HG02623 (cell line): ENCODE measurements at regions not wholly inside any gene's neighbourhood (a gene's known extent, or its start where the extent isn't known, plus 50 kb on each side); places are given as distances from the start of the nearest gene placed in this dataset.
A peak's percentile ranks its signal among the peaks of the same experiment; 100 is the strongest.
"Not testable (repeated sequence)": the region's sequence is repeated elsewhere in the genome, so short reads cannot be mapped to it uniquely, and the experiment has no call there.

ENCODE experiments used
- ATAC-seq: cut with Tn5 transposase; IDR thresholded peaks from one replicate; pipeline ENCODE4 v1.9.1; 2021; ENCODE audit warnings: moderate library complexity; ENCODE audit not compliant: unreplicated experiment

DNA sequence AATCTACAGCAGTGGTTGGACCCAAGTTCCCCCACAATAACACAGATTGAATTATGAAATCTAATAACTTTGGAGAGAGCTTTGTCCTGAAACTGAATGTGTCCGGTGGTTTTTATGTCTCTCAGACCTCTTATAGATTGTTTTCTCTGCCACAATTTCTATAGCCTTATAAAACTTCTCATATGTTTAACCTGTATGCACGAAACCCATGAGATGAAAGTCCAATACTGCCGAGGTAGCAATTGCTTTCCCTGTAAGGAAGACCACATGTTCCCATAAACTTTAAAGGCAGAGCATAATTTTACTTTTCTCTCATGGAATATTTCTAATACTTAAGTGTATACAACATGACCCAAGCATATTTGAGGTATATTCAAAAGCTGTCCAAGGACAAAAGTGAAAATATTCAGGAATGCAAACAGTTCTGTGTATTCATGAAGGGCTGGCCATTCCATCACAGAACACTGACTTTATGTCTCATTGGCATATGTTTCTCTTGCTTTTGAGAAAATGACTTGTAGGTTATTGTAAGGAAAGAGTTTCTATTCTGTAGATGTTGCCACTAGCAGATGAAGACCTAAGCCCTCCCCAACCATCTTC, 94.4 kb upstream of the TLE4 start:
- ATAC-seq = no peak

DNA sequence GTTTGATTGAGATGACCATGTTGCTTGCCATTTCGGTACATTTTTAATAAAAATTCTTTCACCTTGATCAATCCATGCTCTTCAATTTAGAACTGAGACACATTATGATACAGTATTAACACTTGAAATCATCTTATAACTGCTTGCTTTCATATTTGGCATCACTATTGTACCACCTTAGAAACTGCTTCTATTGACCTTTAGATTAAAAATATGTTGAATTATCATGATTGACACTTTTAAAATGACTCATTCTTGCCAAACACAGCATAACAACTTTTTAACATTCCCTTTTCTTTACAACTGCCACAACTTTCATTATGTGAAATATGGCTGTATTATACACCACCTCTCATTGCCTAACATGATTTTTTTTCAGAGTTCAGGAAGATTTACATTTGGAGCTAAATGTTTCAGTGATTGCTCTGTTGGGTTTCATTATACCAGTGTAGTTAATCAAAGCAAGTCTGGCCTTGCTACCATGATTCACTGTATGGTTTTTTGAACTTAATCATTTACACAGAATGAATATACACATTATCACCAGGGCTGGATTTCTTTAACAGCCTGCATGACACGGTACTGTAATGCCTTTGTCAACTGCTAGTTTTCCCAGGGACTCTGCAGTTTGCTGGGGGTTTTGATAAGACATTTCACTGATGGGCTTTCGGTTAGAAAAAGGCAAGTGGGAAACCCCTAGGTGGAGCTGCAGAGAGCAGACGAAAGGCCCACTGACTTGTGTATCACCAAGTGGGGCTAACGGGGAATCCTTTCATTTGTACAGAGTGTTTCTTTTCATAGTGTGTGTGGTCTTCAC, 93.6 kb upstream of the TLE4 start:
- peak; percentile 75 for ATAC-seq

DNA sequence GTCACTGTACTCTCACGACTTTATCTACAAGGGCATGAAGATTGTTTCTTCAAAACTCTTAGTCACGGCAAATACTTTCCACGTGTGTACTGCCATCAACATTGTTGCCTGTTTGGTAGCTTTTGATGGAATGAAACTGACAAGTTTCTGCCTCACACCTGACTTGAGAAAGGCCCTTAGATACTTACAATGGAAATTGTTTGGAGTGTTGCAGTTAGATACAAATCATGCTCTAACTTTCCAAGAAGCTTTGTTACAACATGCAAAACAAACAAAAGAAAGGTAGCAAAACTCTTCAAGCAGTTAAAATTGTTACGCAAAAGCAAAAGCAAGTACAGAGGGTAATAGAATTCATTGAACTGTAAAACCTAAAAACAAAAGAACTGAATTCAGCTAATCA, 91.1 kb upstream of the TLE4 start:
- no peak for ATAC-seq

DNA sequence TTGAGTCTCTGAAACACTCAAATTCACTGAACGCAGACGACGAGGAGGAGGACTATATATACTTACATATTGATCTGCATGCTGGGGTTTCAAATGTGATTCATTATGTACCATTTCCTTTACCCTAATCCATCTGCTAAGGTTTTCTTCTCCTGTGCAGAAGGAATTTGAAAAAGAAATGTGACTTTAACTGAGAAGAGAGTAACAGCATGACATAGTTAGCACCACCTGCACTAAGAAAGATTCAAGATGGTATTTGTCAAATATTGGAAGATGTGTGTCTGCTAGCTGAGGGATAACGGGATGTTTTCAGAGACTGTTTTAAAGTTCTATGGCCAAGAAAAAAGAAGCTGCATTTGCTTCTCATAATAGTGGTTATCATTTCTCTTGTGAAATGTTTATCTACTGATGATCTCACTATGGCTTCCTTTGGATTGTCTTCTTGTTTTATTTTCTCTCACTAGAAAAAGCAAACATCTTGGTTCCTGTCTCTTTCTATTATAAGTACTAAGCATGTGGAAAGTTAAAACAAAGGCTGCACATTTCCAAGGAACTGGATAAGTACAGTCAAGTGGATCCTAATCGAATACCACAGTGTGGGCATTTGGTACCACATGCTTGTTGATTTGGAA, 89.8 kb upstream of the TLE4 start:
- no peak for ATAC-seq

DNA sequence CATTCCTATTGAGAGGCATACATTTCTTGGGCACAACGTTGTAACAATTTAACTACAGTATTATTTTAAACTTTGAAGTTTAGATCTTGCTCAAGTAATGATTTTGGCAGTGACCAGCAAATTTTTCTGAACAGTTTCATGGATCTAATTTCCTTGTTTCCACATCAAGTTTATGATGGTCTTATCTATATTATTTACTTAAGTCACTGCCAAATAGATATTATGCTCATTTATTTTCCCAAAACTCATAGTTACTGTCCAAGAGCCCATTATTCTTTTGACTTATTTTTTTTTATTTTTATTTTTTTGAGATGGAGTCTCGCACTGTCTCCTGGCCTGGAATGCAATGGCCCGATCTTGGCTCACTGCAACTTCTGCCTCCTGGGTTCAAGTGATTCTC, 86.5 kb upstream of the TLE4 start:
- no peak for ATAC-seq

DNA sequence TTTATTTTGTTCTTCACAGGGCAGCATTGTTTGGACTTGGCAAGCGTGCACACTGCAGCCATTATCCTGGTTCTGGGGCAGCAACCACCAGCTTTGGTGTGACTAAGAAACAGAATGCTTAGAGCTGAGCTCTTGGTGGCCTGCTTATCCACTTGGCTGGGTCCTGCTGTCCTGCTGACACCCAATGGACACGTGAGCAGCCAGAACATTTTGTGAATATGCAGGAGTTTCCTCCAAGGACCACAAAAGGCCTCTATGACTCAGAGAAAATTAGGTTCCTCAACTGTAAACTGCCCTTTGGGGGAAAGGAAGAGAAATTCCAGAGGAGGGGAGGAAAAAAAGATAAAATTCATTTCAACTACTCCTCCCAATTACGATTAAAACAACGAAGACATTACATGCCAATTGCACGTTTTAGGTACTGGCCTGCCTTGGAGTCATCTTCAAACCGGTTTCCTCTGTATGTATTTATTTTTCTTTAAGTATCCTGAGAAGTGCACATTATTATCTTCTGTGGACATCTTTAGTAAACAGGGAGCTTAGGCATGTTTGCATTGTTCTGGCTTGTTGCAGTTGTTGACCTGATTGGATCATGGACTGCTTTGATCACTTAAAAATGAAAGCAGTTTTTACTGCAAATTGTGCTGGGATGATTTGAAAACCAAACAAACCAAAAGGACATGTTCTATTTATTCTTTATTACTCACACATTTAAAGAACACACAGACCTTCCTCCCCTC, 82.3 kb upstream of the TLE4 start:
- no peak for ATAC-seq

DNA sequence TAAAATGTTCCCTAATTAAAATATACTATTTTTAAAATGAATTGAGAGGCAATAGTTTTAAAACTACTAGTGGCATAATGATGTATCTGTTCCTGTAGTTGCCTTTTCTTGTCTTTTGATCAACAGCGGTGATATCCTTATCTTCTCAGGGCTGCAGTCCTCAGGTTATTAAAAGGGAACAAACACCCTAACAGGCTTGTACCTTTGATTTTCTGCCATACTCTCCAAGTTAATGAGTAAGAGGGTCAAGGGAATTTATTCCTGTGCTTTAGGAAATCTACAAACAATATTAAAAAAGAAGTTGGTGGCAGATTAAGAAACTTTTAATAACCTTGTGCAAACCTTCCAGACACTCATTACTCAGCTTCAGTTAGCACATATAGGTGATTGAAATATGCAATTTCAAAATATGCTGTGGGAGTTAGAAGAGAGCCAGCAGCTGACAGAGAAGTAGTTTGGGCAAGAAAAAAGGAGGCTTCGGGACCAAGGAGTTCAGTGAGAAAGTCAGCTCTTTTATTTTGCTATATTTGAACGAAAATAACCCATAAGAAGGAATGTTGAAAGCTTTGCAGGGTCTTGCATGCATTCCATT, 81.0 kb upstream of the TLE4 start:
- no peak for ATAC-seq

DNA sequence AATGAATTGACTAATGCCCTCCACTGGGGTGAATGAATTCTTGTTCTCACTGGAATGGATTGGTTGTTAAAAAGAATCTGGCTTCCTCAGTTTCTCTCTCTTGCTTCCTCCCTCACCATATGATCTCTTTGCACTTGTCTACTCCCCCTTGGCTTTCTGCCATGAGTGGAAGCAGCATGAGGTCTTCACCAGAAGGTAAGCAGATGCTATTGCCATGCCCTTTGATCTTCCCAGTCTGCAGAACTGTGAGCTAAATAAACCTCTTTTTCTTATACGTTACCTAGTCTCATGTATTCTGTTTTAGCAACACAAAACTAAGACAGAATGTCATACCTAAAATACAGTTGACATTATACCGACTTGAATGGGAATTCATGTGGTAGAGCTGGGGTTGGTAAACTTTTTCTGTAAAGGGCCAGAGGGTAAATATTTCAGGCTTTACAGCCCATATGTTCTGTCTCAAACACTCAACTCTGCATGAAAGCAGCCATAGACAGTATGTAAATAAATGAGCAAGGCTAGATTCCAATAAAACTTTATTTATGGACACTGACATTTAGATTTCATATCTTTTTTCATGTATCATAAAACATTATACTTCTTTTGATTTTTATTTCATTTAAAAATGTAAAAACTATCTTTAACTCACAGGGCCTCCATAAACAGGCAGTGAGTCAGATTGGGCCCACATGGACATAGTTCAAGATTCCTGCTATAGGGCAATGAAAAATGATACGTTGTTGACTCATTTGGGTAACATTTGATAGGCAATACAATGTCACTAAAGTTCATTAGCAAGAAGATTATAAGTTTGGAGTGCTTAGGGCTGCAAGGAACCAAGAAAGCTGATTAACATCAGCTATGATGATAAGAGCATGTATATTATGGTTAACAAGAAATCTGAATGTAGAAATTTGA, 79.4 kb upstream of the TLE4 start:
- ATAC-seq = no peak

DNA sequence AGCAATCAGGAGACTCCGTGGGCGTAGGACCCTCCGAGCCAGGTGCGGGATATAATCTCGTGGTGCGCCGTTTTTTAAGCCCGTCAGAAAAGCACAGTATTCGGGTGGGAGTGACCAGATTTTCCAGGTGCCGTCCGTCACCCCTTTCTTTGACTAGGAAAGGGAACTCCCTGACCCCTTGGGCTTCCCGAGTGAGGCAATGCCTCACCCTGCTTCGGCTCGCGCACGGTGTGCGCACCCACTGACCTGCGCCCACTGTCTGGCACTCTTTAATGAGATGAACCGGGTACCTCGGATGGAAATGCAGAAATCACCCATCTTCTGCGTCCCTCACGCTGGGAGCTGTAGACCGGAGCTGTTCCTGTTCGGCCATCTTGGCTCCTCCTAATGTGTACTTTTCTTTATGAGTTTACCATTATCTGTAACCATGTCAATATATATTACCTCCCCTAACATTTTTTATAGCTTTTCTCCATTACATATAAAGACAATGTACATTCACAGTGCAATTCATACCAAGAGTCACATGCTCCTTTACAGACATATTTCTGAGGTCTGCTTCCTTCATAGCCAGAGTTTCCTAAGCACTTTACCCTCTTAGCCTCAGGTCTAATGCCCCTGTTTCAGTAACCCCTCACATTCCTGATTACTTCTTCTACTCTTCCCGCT, 71.4 kb upstream of the TLE4 start:
- ATAC-seq = not testable (repeated sequence)

DNA sequence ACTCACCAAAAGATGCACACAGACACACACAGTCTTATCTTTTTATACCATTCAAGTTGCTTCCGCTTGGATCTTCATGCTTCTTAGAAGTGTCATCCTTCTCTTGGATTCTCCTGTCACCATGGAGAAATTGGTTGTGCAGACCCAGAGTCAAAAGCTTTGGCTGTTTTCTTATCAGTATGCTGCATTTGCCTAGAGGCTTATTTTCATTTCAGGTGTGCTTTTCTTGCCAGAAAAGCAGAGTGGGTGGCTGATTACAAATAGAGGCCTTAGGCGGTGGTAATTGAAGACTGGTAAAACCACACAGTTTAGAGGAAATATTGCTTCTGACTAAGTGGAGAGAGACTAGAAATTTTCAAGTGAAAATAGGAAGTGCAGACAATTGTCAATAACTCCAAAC, 70.2 kb upstream of the TLE4 start:
- ATAC-seq = no peak

DNA sequence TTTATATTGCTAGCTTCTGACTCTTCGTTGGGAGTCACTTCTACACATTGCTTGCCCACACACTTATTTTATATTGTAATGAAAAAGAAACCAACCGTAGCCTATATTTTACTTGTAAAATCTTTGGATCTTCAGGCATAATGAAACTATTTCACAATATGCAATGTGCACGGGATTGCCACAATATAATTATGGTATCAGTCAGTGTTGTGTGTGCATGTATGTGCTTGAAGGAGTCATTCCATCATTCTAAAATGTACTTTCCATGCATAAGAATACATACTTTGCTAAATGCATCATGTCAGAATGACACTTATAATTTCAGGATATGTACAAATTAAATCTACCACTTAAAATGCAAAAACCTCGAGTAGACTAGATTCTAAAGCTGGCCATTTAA, 64.0 kb upstream of the TLE4 start:
- no peak for ATAC-seq

DNA sequence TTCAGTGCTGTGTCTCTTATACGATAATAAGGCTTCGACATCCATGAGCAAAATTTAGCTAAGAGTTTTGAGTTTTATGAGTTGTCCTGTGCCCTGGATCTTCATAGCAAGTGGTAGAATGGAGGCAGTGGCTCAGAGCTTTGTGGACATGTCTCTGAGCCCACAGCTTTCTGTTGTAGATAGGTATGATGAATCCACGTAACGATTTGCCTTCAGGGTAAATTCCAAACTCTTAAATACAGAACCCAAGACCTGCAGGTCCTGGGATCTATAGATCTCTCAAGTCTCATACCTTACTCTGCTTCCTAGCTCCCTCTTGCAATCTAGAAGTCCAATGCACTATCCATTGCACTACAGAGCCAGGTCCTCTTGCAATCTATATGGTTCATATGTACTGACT, 59.5 kb upstream of the TLE4 start:
- ATAC-seq = no peak
